K562 (cell line): ENCODE measurements at regions not wholly inside any gene's neighbourhood (a gene's known extent, or its start where the extent isn't known, plus 50 kb on each side); places are given as distances from the start of the nearest gene placed in this dataset.

ENCODE experiments used
- ATAC-seq: fragments of 200-7000 bp; cut with Tn5 transposase; 3 replicates; pipeline ENCODE4 v1.9.1; 2020; ENCODE audit warnings: moderate library complexity
- BruUV-seq: library from RNA; stranded (reverse); fragments of 400-500 nt; replicated peaks from 2 replicates; lab custom pipeline; 2021; lab: Mats Ljungman, UMichigan
- CTCF ChIA-PET: fragments of 300-600 bp; formaldehyde crosslinking; extraction: SDS; loops from one replicate; lab custom pipeline; 2021; ENCODE audit warnings: low intra/inter-chr PET ratio; lab: Yijun Ruan, JAX
- POLR2A ChIA-PET: fragments of 300-600, 350-650 bp; sonication (Branson Sonifier 250); formaldehyde crosslinking; extraction: SDS; loops from one replicate; lab custom pipeline; 2021; ENCODE audit warnings: antibody characterized with exemption, inconsistent platforms; lab: Yijun Ruan, JAX
- DNase-seq, 4 experiments: peaks; one replicate each; pipeline versions ENCODE4 v3.0.0 to v3.0.0-alpha.2; 2011 to 2018; ENCODE audit warnings: low spot score in 3 of 4, mixed read lengths in 3 of 4; ENCODE audit errors: extremely low read depth in 1 of 4
- FAIRE-seq: peaks from 2 replicates; lab custom pipeline; 2011; peaks lifted over from hg19 to GRCh38; lab: Jason Lieb, UNC
- H2AFZ ChIP-seq: 2 replicates; pipeline ENCODE4 v1.6.0; 2011; ENCODE audit warnings: low read depth, low read length, control low read depth, inconsistent platforms
- H3K27ac ChIP-seq: fragments of 200-600 bp; 3 replicates; pipeline ENCODE4 v1.8.0; 2011; ENCODE audit warnings: low read depth, mild to moderate bottlenecking, control low read depth, inconsistent platforms, low read length, moderate library complexity, mixed read lengths; ENCODE audit errors: extremely low read depth
- H3K27me3 ChIP-seq, 2 experiments: fragments of 300-600 bp in 1 of 2; 2 replicates in 1 of 2; 3 replicates in 1 of 2; pipeline versions ENCODE4 v1.6.0 to v1.8.0; 2011; ENCODE audit warnings: inconsistent platforms in 2 of 2, low read length in 2 of 2, mild to moderate bottlenecking in 1 of 2, mixed read lengths in 1 of 2, moderate library complexity in 1 of 2; ENCODE audit not compliant: control insufficient read depth in 2 of 2, insufficient read depth in 2 of 2
- H3K36me3 ChIP-seq: fragments of 300-600 bp; 3 replicates; pipeline ENCODE4 v1.8.0; 2011; ENCODE audit warnings: mild to moderate bottlenecking, low read length, inconsistent platforms; ENCODE audit not compliant: control insufficient read depth, insufficient read depth
- H3K4me1 ChIP-seq, 2 experiments: fragments of 200-600 bp in 1 of 2; replicated peaks in 1 of 2; 2 replicates in 1 of 2; 3 replicates in 1 of 2; pipeline versions ENCODE4 v1.5.1 to v1.8.0; 2011; ENCODE audit warnings: inconsistent platforms in 2 of 2, low read length in 2 of 2, mild to moderate bottlenecking in 1 of 2, mixed read lengths in 1 of 2, moderate library complexity in 1 of 2; ENCODE audit not compliant: control insufficient read depth in 2 of 2, insufficient read depth in 2 of 2
- H3K4me2 ChIP-seq: 2 replicates; pipeline ENCODE4 v1.6.1; 2011; ENCODE audit warnings: low read length, control low read depth, inconsistent platforms, mixed read lengths; ENCODE audit not compliant: insufficient read depth
- H3K4me3 ChIP-seq: fragments of 200-600 bp; sonication (generic), shearing (Covaris generic); 2 replicates; pipeline ENCODE4 v1.5.1; 2016; ENCODE audit warnings: control low read depth, inconsistent platforms
- H3K79me2 ChIP-seq: fragments of 200-600 bp; 3 replicates; pipeline ENCODE4 v1.8.0; 2011; ENCODE audit warnings: low read length, inconsistent platforms; ENCODE audit not compliant: control insufficient read depth, insufficient read depth
- H3K9ac ChIP-seq, 2 experiments: 2 replicates each; pipeline versions ENCODE4 v1.6.0 to v1.6.1; 2011; ENCODE audit warnings: low read depth in 2 of 2, low read length in 2 of 2, control low read depth in 1 of 2, inconsistent platforms in 1 of 2, mild to moderate bottlenecking in 1 of 2, mixed read lengths in 1 of 2; ENCODE audit not compliant: insufficient read depth in 1 of 2
- H3K9me1 ChIP-seq: one replicate; pipeline ENCODE4 v1.6.0; 2011; ENCODE audit warnings: inconsistent platforms, mild to moderate bottlenecking, low read length, moderate library complexity; ENCODE audit not compliant: control insufficient read depth, insufficient read depth
- H3K9me3 ChIP-seq: replicated peaks from 2 replicates; pipeline ENCODE4 v1.5.1; 2011; ENCODE audit warnings: low read depth, low read length, inconsistent platforms; ENCODE audit not compliant: control insufficient read depth, insufficient read depth
- H4K20me1 ChIP-seq: replicated peaks from 2 replicates; pipeline ENCODE4 v1.6.1; 2011; ENCODE audit warnings: low read length, inconsistent platforms, mixed read lengths; ENCODE audit not compliant: control insufficient read depth, insufficient read depth
- ETS1 ChIP-seq: conservative IDR thresholded peaks from 2 replicates; pipeline ENCODE4 v1.6.1; 2011; ENCODE audit warnings: low read depth, mild to moderate bottlenecking, low read length; ENCODE audit not compliant: control insufficient read depth
- ZKSCAN8 ChIP-seq: fragments of 200-800 bp; sonication (Bioruptor generic); IDR thresholded peaks from 2 replicates; pipeline ENCODE4 v1.6.1; 2016; ENCODE audit warnings: missing genetic modification characterization, missing compliant biosample characterization
- in situ Hi-C: fragments of 300-500 bp; cut with MboI; formaldehyde crosslinking; loops from 4 replicates; pipeline ENCODE4 v1.15.0; 2018; ENCODE audit warnings: inconsistent platforms, mixed read lengths
- intact Hi-C: fragments of 100-400 bp; cut with micrococcal nuclease; formaldehyde crosslinking; loops from 2 replicates; pipeline ENCODE4 v1.14.2; 2022
- TF ChIP-seq, protein P1 (sequence below): fragments of 250-450 bp; sonication (Bioruptor Pico); IDR thresholded peaks from 2 replicates; pipeline ENCODE4 v1.5.1; 2021; ENCODE audit warnings: mild to moderate bottlenecking

GRCh38 chr1:98550076-98550475 is 111.4 kb upstream of the SNX7 start (continued):
- no peak for TF ChIP-seq ETS1

DNA sequence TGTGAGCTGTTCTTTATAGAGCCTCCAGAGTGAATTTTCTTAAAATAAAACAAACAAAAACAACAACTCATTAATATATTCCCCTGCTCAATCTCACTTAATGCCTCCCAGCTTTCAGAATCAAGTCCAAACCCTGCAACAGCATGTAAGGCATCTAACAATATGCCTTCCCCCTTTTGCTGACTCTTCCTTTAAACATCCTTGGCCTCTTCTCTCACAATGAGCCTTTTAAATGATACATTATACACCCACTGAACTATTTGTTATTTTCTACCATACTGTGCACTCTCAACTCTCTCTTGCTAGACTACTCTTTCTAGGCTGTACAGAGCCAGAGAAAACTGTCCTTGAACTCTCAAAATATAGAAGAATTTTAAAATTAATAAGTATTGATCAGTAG is 115.2 kb upstream of the SNX7 start:
- no peaks in the 10 kb centered on the region for H3K9me3 ChIP-seq
- TF ChIP-seq ZKSCAN8 (CRISPR knock-in tag), result no peak
- TF ChIP-seq, protein P1, sequence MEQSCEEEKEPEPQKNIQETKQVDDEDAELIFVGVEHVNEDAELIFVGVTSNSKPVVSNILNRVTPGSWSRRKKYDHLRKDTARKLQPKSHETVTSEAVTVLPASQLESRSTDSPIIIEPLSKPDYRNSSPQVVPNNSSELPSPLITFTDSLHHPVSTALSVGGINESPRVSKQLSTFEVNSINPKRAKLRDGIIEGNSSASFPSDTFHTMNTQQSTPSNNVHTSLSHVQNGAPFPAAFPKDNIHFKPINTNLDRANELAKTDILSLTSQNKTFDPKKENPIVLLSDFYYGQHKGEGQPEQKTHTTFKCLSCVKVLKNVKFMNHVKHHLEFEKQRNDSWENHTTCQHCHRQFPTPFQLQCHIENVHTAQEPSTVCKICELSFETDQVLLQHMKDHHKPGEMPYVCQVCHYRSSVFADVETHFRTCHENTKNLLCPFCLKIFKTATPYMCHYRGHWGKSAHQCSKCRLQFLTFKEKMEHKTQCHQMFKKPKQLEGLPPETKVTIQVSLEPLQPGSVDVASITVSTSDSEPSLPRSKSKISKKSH, result no peak
- no peaks in the 10 kb centered on the region for H3K9me1 ChIP-seq
- no peak overlapping the region for H2AFZ ChIP-seq
- no peaks in the 10 kb centered on the region for H4K20me1 ChIP-seq
- CTCF ChIA-PET, result no interaction called here
- no peak overlapping the region for H3K9ac ChIP-seq
- no peaks in the 10 kb centered on the region for H3K79me2 ChIP-seq
- POLR2A ChIA-PET, result no interaction called here
- FAIRE-seq (no peak), ATAC-seq (no peak), DNase-seq (no peak)
- no TSS peak for BruUV-seq
- H3K27me3 ChIP-seq, result no peaks in the 10 kb centered on the region
- H3K4me1 ChIP-seq, result no peaks in the 10 kb centered on the region
- no peak overlapping the region for H3K4me2 ChIP-seq
- no peaks in the 10 kb centered on the region for H3K36me3 ChIP-seq
- intact Hi-C loops, result no loop called here
- H3K4me3 ChIP-seq, result no peak overlapping the region
- in situ Hi-C loops, result no loop called here
- no peak overlapping the region for H3K27ac ChIP-seq
